ENCODE measurements at regions not wholly inside any gene's neighbourhood (a gene's known extent, or its start where the extent isn't known, plus 50 kb on each side); places are given as distances from the start of the nearest gene placed in this dataset.

DNA sequence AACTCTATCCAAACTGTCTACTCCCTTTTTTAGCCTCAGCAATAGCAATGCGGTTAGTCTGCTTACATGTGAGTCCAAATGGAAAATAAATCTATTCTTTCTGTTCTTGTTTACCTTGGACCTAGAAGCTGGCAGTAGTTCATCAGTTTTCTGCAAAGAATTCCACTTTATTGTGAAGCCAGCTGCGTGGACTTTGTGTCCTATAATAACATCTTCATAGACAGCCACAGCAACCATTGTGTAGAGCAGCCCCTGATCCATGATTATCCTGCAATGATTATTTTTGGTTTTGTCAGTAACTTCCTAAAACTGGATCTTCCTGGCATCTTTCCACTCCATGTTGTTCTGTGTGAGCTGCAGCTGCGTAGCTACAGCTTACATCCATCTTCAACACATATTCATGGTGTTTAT lies 408.7 kb downstream of the NUF2 start:
- 10% methylated on average over 3 of the region's 3 CpGs for WGBS (ENCODE audit: low lambda C conversion rate)
- Histone ChIP-seq H3K9ac (no peak overlapping the region), H3K36me3 (replicated peaks in 1 of 2; ENCODE audit: control insufficient read depth in 1 of 2, insufficient read depth in 2 of 2, low read length in 1 of 2) (no peaks in the 10 kb centered on the region), H3K9me3 (no peaks in the 10 kb centered on the region), H3K9me2 (no peaks in the 10 kb centered on the region), H3K4me1 (ENCODE audit: control insufficient read depth in 1 of 2, insufficient read depth in 2 of 2, low read depth in 1 of 2, low read length in 1 of 2) (no peaks in the 10 kb centered on the region), H3F3A (replicated peaks; ENCODE audit: insufficient read depth) (no peaks in the 10 kb centered on the region), H2AFZ (ENCODE audit: low read depth) (no peak overlapping the region), H3K4me2 (no peak overlapping the region), H3K79me2 (ENCODE audit: insufficient read depth) (no peaks in the 10 kb centered on the region), H3K27me3 (ENCODE audit: insufficient read depth) (no peaks in the 10 kb centered on the region), H4K20me1 (ENCODE audit: insufficient read depth) (no peaks in the 10 kb centered on the region), H3K4me3 (ENCODE audit: low read depth in 2 of 2, low read length in 1 of 2) (no peak overlapping the region), H3K27ac (ENCODE audit: low read depth in 2 of 2, low read length in 1 of 2) (no peak overlapping the region)
- no peak for DNase-seq
- POLR2A ChIA-PET: no interaction called here
- no peak for TF ChIP-seq FOXJ3 (CRISPR knock-in tag; IDR thresholded peaks at IDR 0.05)
- TF ChIP-seq, protein P1, sequence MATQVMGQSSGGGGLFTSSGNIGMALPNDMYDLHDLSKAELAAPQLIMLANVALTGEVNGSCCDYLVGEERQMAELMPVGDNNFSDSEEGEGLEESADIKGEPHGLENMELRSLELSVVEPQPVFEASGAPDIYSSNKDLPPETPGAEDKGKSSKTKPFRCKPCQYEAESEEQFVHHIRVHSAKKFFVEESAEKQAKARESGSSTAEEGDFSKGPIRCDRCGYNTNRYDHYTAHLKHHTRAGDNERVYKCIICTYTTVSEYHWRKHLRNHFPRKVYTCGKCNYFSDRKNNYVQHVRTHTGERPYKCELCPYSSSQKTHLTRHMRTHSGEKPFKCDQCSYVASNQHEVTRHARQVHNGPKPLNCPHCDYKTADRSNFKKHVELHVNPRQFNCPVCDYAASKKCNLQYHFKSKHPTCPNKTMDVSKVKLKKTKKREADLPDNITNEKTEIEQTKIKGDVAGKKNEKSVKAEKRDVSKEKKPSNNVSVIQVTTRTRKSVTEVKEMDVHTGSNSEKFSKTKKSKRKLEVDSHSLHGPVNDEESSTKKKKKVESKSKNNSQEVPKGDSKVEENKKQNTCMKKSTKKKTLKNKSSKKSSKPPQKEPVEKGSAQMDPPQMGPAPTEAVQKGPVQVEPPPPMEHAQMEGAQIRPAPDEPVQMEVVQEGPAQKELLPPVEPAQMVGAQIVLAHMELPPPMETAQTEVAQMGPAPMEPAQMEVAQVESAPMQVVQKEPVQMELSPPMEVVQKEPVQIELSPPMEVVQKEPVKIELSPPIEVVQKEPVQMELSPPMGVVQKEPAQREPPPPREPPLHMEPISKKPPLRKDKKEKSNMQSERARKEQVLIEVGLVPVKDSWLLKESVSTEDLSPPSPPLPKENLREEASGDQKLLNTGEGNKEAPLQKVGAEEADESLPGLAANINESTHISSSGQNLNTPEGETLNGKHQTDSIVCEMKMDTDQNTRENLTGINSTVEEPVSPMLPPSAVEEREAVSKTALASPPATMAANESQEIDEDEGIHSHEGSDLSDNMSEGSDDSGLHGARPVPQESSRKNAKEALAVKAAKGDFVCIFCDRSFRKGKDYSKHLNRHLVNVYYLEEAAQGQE (IDR thresholded peaks at IDR 0.05; ENCODE audit: low read depth, low read length): no peak
- TF ChIP-seq SIN3A (IDR thresholded peaks at IDR 0.05; ENCODE audit: borderline replicate concordance, low read depth, low read length): no peak
- TF ChIP-seq GABPA (IDR thresholded peaks at IDR 0.05; ENCODE audit: low read depth): no peak
- TF ChIP-seq, protein P2, sequence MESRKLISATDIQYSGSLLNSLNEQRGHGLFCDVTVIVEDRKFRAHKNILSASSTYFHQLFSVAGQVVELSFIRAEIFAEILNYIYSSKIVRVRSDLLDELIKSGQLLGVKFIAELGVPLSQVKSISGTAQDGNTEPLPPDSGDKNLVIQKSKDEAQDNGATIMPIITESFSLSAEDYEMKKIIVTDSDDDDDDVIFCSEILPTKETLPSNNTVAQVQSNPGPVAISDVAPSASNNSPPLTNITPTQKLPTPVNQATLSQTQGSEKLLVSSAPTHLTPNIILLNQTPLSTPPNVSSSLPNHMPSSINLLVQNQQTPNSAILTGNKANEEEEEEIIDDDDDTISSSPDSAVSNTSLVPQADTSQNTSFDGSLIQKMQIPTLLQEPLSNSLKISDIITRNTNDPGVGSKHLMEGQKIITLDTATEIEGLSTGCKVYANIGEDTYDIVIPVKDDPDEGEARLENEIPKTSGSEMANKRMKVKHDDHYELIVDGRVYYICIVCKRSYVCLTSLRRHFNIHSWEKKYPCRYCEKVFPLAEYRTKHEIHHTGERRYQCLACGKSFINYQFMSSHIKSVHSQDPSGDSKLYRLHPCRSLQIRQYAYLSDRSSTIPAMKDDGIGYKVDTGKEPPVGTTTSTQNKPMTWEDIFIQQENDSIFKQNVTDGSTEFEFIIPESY (IDR thresholded peaks at IDR 0.05; ENCODE audit: borderline replicate concordance, low read depth): no peak
- no peak for TF ChIP-seq ELF1 (IDR thresholded peaks at IDR 0.05)
- TF ChIP-seq, protein P3, sequence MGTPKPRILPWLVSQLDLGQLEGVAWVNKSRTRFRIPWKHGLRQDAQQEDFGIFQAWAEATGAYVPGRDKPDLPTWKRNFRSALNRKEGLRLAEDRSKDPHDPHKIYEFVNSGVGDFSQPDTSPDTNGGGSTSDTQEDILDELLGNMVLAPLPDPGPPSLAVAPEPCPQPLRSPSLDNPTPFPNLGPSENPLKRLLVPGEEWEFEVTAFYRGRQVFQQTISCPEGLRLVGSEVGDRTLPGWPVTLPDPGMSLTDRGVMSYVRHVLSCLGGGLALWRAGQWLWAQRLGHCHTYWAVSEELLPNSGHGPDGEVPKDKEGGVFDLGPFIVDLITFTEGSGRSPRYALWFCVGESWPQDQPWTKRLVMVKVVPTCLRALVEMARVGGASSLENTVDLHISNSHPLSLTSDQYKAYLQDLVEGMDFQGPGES (IDR thresholded peaks at IDR 0.05; ENCODE audit: low read depth, low read length): no peak
- TF ChIP-seq YY1 (IDR thresholded peaks at IDR 0.05; ENCODE audit: low read depth): no peak
- TF ChIP-seq SMC3 (IDR thresholded peaks at IDR 0.05; ENCODE audit: low read depth, low read length): no peak
- no peak for TF ChIP-seq TCF12 (IDR thresholded peaks at IDR 0.05)
- no peak for TF ChIP-seq MXI1 (IDR thresholded peaks at IDR 0.05; ENCODE audit: low read depth, low read length)
- TF ChIP-seq, protein P4, sequence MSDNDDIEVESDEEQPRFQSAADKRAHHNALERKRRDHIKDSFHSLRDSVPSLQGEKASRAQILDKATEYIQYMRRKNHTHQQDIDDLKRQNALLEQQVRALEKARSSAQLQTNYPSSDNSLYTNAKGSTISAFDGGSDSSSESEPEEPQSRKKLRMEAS (IDR thresholded peaks at IDR 0.05; ENCODE audit: low read depth): no peak
- TF ChIP-seq, protein P5, sequence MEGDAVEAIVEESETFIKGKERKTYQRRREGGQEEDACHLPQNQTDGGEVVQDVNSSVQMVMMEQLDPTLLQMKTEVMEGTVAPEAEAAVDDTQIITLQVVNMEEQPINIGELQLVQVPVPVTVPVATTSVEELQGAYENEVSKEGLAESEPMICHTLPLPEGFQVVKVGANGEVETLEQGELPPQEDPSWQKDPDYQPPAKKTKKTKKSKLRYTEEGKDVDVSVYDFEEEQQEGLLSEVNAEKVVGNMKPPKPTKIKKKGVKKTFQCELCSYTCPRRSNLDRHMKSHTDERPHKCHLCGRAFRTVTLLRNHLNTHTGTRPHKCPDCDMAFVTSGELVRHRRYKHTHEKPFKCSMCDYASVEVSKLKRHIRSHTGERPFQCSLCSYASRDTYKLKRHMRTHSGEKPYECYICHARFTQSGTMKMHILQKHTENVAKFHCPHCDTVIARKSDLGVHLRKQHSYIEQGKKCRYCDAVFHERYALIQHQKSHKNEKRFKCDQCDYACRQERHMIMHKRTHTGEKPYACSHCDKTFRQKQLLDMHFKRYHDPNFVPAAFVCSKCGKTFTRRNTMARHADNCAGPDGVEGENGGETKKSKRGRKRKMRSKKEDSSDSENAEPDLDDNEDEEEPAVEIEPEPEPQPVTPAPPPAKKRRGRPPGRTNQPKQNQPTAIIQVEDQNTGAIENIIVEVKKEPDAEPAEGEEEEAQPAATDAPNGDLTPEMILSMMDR (IDR thresholded peaks at IDR 0.05): no peak
- no peak for TF ChIP-seq NRF1 (IDR thresholded peaks at IDR 0.05; ENCODE audit: low read depth, low read length)
- TF ChIP-seq, protein P6, sequence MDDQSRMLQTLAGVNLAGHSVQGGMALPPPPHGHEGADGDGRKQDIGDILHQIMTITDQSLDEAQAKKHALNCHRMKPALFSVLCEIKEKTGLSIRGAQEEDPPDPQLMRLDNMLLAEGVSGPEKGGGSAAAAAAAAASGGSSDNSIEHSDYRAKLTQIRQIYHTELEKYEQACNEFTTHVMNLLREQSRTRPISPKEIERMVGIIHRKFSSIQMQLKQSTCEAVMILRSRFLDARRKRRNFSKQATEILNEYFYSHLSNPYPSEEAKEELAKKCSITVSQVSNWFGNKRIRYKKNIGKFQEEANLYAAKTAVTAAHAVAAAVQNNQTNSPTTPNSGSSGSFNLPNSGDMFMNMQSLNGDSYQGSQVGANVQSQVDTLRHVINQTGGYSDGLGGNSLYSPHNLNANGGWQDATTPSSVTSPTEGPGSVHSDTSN (IDR thresholded peaks at IDR 0.05): no peak
- CTCF ChIA-PET: no interaction called here

All from SK-N-SH (cell line).